Endothelial cell of umbilical vein (primary cell): ENCODE measurements at regions not wholly inside any gene's neighbourhood (a gene's known extent, or its start where the extent isn't known, plus 50 kb on each side); places are given as distances from the start of the nearest gene placed in this dataset.

ENCODE experiments used
- BruUV-seq: library from RNA; stranded (reverse); fragments of 400-500 nt; replicated peaks from 2 replicates; lab custom pipeline; 2021; lab: Mats Ljungman, UMichigan
- CTCF ChIA-PET: fragments of 300-600, 350-600 bp; sonication (Branson Sonifier 250); formaldehyde crosslinking; loops from one replicate; lab custom pipeline; 2021; ENCODE audit warnings: antibody characterized with exemption, inconsistent platforms; lab: Charles Lee
- POLR2A ChIA-PET: fragments of 300-600, 350-600 bp; sonication (Branson Sonifier 250); formaldehyde crosslinking; loops from one replicate; lab custom pipeline; 2021; ENCODE audit warnings: antibody characterized with exemption, inconsistent platforms; lab: Charles Lee
- DNase-seq: peaks from one replicate; pipeline ENCODE4 v3.0.0-alpha.2; 2011; ENCODE audit warnings: low read depth, low spot score
- FAIRE-seq: peaks from 2 replicates; lab custom pipeline; 2011; peaks lifted over from hg19 to GRCh38; lab: Jason Lieb, UNC
- H2AFZ ChIP-seq: 2 replicates; pipeline ENCODE4 v1.6.0; 2012; ENCODE audit warnings: low read depth, low read length, control low read depth, inconsistent platforms
- H3K27ac ChIP-seq: 2 replicates; pipeline ENCODE4 v1.5.1; 2011; ENCODE audit warnings: low read depth, mild to moderate bottlenecking, control low read depth, low read length, moderate library complexity; ENCODE audit not compliant: insufficient read depth
- H3K27me3 ChIP-seq, 2 experiments: 2 replicates each; pipeline versions ENCODE4 v1.6.0 to v1.6.1; 2011; ENCODE audit warnings: low read length in 2 of 2, mixed read lengths in 1 of 2; ENCODE audit not compliant: control insufficient read depth in 2 of 2, insufficient read depth in 2 of 2
- H3K36me3 ChIP-seq, 2 experiments: 2 replicates in 1 of 2; 3 replicates in 1 of 2; pipeline ENCODE4 v1.5.1; 2011; ENCODE audit warnings: low read length in 2 of 2, mild to moderate bottlenecking in 1 of 2, moderate library complexity in 1 of 2; ENCODE audit not compliant: control insufficient read depth in 2 of 2, insufficient read depth in 2 of 2; ENCODE audit errors: extremely low read depth in 1 of 2
- H3K4me1 ChIP-seq: 3 replicates; pipeline ENCODE4 v1.5.1; 2011; ENCODE audit warnings: mild to moderate bottlenecking, low read length; ENCODE audit not compliant: control insufficient read depth, insufficient read depth; ENCODE audit errors: extremely low read depth
- H3K4me2 ChIP-seq: 2 replicates; pipeline ENCODE4 v1.6.1; 2011; ENCODE audit warnings: low read length, control low read depth, mixed read lengths; ENCODE audit not compliant: insufficient read depth
- H3K4me3 ChIP-seq, 3 experiments: fragments of 200-600 bp in 1 of 3; sonication (generic), shearing (Covaris generic) in 1 of 3; replicated peaks in 1 of 3; 2 replicates each; pipeline ENCODE4 v1.5.1; 2011 to 2016; ENCODE audit warnings: control low read depth in 3 of 3, low read length in 3 of 3, mild to moderate bottlenecking in 2 of 3, inconsistent platforms in 1 of 3, low read depth in 1 of 3, moderate library complexity in 1 of 3; ENCODE audit not compliant: insufficient read depth in 1 of 3
- H3K79me2 ChIP-seq: 2 replicates; pipeline ENCODE4 v1.6.0; 2012; ENCODE audit warnings: low read length, inconsistent platforms; ENCODE audit not compliant: control insufficient read depth, insufficient read depth
- H3K9ac ChIP-seq: replicated peaks from 2 replicates; pipeline ENCODE3; 2011; ENCODE audit warnings: low read length, control low read depth; ENCODE audit not compliant: insufficient read depth; ENCODE audit errors: extremely low read depth
- H3K9me1 ChIP-seq: replicated peaks from 3 replicates; pipeline ENCODE4 v1.6.0; 2011; ENCODE audit warnings: mild to moderate bottlenecking, low read length; ENCODE audit not compliant: control insufficient read depth, insufficient read depth; ENCODE audit errors: extremely low read depth
- H3K9me3 ChIP-seq: replicated peaks from 2 replicates; pipeline ENCODE4 v1.5.1; 2012; ENCODE audit warnings: low read length, inconsistent platforms; ENCODE audit not compliant: control insufficient read depth, insufficient read depth
- H4K20me1 ChIP-seq: replicated peaks from 2 replicates; pipeline ENCODE3; 2011; ENCODE audit warnings: mild to moderate bottlenecking, low read length; ENCODE audit not compliant: control insufficient read depth, insufficient read depth; ENCODE audit errors: extremely low read depth
- EZH2 ChIP-seq: IDR thresholded peaks from 2 replicates; pipeline ENCODE4 v1.6.1; 2012; ENCODE audit warnings: borderline replicate concordance, low read depth, mild to moderate bottlenecking, moderate library complexity, low read length, inconsistent platforms; ENCODE audit not compliant: severe bottlenecking
- FOS ChIP-seq: IDR thresholded peaks from 2 replicates; pipeline ENCODE4 v1.6.1; 2011; ENCODE audit warnings: mild to moderate bottlenecking, low read length, moderate library complexity, borderline replicate concordance; ENCODE audit not compliant: insufficient read depth
- GATA2 ChIP-seq: IDR thresholded peaks from 2 replicates; pipeline ENCODE4 v1.7.0; 2011; ENCODE audit warnings: low read depth, mild to moderate bottlenecking, moderate library complexity, mixed read lengths, low read length; ENCODE audit not compliant: insufficient read length, insufficient read depth
- JUN ChIP-seq: IDR thresholded peaks from 2 replicates; pipeline ENCODE4 v1.6.1; 2011; ENCODE audit warnings: borderline replicate concordance, low read depth; ENCODE audit not compliant: insufficient read length, insufficient read depth
- MYC ChIP-seq: IDR thresholded peaks from one replicate; pipeline ENCODE4 v1.6.1; 2011; ENCODE audit warnings: mild to moderate bottlenecking, low read depth, low read length
- POLR2A ChIP-seq: IDR thresholded peaks from 2 replicates; pipeline ENCODE4 v1.6.1; 2012; ENCODE audit warnings: low read depth, mild to moderate bottlenecking, control low read depth, low read length
- POLR2AphosphoS5 ChIP-seq: IDR thresholded peaks from 2 replicates; pipeline ENCODE4 v1.6.1; 2012; ENCODE audit warnings: low read depth, mild to moderate bottlenecking, control low read depth, low read length, moderate library complexity; ENCODE audit not compliant: insufficient read depth
- dilution Hi-C: fragments of 300-500 bp; cut with MboI; formaldehyde crosslinking; loops from one replicate; pipeline ENCODE4 v1.15.0; 2019; ENCODE audit warnings: low sequenced_read_pairs; ENCODE audit not compliant: extremely low pct_ligation_motif_present
- intact Hi-C: fragments of 100-400 bp; cut with micrococcal nuclease; formaldehyde crosslinking; loops from one replicate; pipeline ENCODE4 v1.10.0; 2022
- TF ChIP-seq, protein P1 (sequence below): IDR thresholded peaks from 2 replicates; pipeline ENCODE4 v1.6.1; 2011; ENCODE audit not compliant: insufficient read depth, insufficient read length
- TF ChIP-seq, protein P2 (sequence below), 2 donors: IDR thresholded peaks; 1 replicate in 1 of 2; 2 replicates in 1 of 2; pipeline ENCODE4 v1.5.1; 2011; ENCODE audit warnings: low read length in 2 of 2, mild to moderate bottlenecking in 2 of 2, moderate library complexity in 2 of 2, control low read depth in 1 of 2, inconsistent platforms in 1 of 2, low read depth in 1 of 2; ENCODE audit not compliant: insufficient read depth in 1 of 2; ENCODE audit errors: extremely low read depth in 1 of 2

DNA sequence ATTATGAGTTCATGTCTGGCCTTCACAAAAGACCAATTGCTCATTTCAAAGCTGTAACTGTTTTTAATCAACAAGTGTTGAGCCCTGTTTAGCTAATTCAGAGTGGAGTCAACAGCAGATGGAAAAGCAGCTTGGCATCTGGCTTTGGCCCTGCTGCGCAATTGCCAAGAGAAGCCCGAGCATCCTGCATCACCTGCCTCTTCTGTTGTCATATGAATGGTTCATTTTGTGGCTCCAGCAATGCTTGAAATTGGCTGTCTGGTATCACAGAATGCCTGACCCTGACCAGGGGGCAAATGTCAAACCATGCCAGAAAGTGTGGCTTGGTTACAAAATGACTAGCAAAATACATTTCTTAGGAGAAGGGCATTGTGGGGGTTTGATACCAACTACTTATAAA, 296.5 kb upstream of the PHF14 start:
- Histone ChIP-seq H3K27ac (no peak overlapping the region), H3K4me3 (no peak overlapping the region), H3K79me2 (no peaks in the 10 kb centered on the region), H3K9me1 (no peaks in the 10 kb centered on the region), H3K9me3 (peaks cover 2% of the 10 kb centered on the region), H4K20me1 (no peaks in the 10 kb centered on the region), H2AFZ (no peak overlapping the region), H3K36me3 (no peaks in the 10 kb centered on the region), H3K27me3 (no peaks in the 10 kb centered on the region), H3K9ac (no peak overlapping the region), H3K4me1 (no peaks in the 10 kb centered on the region), H3K4me2 (no peak overlapping the region)
- no TSS peak for BruUV-seq
- DNase-seq (no peak), FAIRE-seq (no peak)
- POLR2A ChIA-PET = no interaction called here
- CTCF ChIA-PET = no interaction called here
- dilution Hi-C loops = no loop called here
- no peak for TF ChIP-seq EZH2
- intact Hi-C loops = no loop called here

DNA sequence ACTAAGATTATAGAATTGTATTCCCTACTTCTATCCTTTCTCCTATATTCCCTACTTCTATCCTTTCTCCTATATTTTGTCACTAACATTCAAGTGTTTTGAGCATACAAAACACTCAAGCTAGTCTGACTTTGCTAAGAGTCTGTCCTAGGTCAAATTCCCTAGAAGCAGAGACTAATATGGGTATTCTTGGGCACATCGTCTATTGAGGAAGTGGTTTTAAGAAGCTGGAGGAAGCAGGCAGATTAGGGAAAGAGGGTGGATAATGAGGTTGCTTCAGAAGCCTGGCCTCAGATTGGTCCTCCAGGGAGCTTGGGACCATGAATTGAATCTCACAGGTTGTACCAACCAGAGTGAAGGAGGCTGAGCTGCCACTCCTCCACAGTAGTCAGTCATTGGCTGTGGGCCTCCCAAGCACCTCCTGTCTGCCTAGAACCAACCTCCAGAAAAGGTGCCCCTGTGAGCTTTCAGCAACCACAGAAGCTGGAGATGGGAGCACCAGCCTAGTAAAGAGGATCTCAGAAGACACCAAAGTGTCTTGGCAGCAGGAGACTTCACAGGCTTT, 295.9 kb upstream of the PHF14 start:
- Histone ChIP-seq H4K20me1 (no peaks in the 10 kb centered on the region), H3K9me1 (no peaks in the 10 kb centered on the region), H2AFZ (no peak overlapping the region), H3K4me1 (no peaks in the 10 kb centered on the region), H3K9ac (no peak overlapping the region), H3K27me3 (no peaks in the 10 kb centered on the region), H3K4me2 (no peak overlapping the region), H3K27ac (no peak overlapping the region), H3K9me3 (peaks cover 2% of the 10 kb centered on the region), H3K36me3 (no peaks in the 10 kb centered on the region), H3K4me3 (no peak overlapping the region), H3K79me2 (no peaks in the 10 kb centered on the region)
- CTCF ChIA-PET = no interaction called here
- POLR2A ChIA-PET = no interaction called here
- no peak for FAIRE-seq
- TF ChIP-seq POLR2AphosphoS5 (no peak), FOS (no peak), JUN (no peak), EZH2 (no peak), GATA2 (no peak), POLR2A (no peak), MYC (no peak)
- TF ChIP-seq, protein P1, sequence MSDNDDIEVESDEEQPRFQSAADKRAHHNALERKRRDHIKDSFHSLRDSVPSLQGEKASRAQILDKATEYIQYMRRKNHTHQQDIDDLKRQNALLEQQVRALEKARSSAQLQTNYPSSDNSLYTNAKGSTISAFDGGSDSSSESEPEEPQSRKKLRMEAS = no peak
- TF ChIP-seq, protein P2, sequence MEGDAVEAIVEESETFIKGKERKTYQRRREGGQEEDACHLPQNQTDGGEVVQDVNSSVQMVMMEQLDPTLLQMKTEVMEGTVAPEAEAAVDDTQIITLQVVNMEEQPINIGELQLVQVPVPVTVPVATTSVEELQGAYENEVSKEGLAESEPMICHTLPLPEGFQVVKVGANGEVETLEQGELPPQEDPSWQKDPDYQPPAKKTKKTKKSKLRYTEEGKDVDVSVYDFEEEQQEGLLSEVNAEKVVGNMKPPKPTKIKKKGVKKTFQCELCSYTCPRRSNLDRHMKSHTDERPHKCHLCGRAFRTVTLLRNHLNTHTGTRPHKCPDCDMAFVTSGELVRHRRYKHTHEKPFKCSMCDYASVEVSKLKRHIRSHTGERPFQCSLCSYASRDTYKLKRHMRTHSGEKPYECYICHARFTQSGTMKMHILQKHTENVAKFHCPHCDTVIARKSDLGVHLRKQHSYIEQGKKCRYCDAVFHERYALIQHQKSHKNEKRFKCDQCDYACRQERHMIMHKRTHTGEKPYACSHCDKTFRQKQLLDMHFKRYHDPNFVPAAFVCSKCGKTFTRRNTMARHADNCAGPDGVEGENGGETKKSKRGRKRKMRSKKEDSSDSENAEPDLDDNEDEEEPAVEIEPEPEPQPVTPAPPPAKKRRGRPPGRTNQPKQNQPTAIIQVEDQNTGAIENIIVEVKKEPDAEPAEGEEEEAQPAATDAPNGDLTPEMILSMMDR (IDR thresholded peaks at IDR 0.05; ENCODE audit: extremely low read depth in 1 of 2, insufficient read depth in 1 of 2, low read depth in 1 of 2, low read length in 2 of 2) = no peak
- no peak for DNase-seq
- dilution Hi-C loops = no loop called here
- no TSS peak for BruUV-seq
- intact Hi-C loops = no loop called here
